HG03196 (cell line): ENCODE measurements at regions not wholly inside any gene's neighbourhood (a gene's known extent, or its start where the extent isn't known, plus 50 kb on each side); places are given as distances from the start of the nearest gene placed in this dataset.
"Not testable (repeated sequence)": the region's sequence is repeated elsewhere in the genome, so short reads cannot be mapped to it uniquely, and the experiment has no call there.

ENCODE experiments used
- ATAC-seq: cut with Tn5 transposase; IDR thresholded peaks from one replicate; pipeline ENCODE4 v1.9.1; 2021; ENCODE audit not compliant: unreplicated experiment

GRCh38 chr2:150114089-150114488 lies 373.4 kb downstream of the RND3 start:
- ATAC-seq = not testable (repeated sequence)

GRCh38 chr2:150110548-150110947 lies 376.9 kb downstream of the RND3 start:
- no peak for ATAC-seq

GRCh38 chr2:150109912-150110311 lies 377.6 kb downstream of the RND3 start:
- no peak for ATAC-seq

- ATAC-seq = no peak
These were observed 378.4 kb downstream of the RND3 start for GRCh38 chr2:150109028-150109427.

GRCh38 chr2:150107816-150108215 lies 379.7 kb downstream of the RND3 start:
- ATAC-seq = no peak

- no peak for ATAC-seq
These were observed 380.3 kb downstream of the RND3 start for GRCh38 chr2:150107170-150107569.

- no peak for ATAC-seq
These were observed 385.5 kb downstream of the RND3 start for GRCh38 chr2:150101947-150102346.

- ATAC-seq = no peak
These were observed 386.6 kb downstream of the RND3 start for GRCh38 chr2:150100834-150101233.

GRCh38 chr2:150100336-150100735 lies 387.1 kb downstream of the RND3 start:
- ATAC-seq = no peak

GRCh38 chr2:150099805-150100204 lies 387.7 kb downstream of the RND3 start:
- ATAC-seq = no peak

GRCh38 chr2:150097901-150098531 lies 389.5 kb downstream of the RND3 start:
- no peak for ATAC-seq

GRCh38 chr2:150097402-150097801 lies 390.1 kb downstream of the RND3 start:
- no peak for ATAC-seq

GRCh38 chr2:150095361-150096095 lies 391.9 kb downstream of the RND3 start:
- ATAC-seq = no peak

- ATAC-seq = no peak
These were observed 395.6 kb downstream of the RND3 start for GRCh38 chr2:150091846-150092245.

- ATAC-seq = no peak
These were observed 397.4 kb downstream of the RND3 start for GRCh38 chr2:150090031-150090430.

- no peak for ATAC-seq
These were observed 398.9 kb downstream of the RND3 start for GRCh38 chr2:150088538-150088937.

- no peak for ATAC-seq
These were observed 402.0 kb downstream of the RND3 start for GRCh38 chr2:150085478-150085877.

GRCh38 chr2:150081775-150082481 lies 405.5 kb downstream of the RND3 start:
- ATAC-seq = no peak

- no peak for ATAC-seq
These were observed 411.2 kb downstream of the RND3 start for GRCh38 chr2:150076281-150076680.

- ATAC-seq = no peak
These were observed 411.6 kb downstream of the RND3 start for GRCh38 chr2:150075831-150076230.

GRCh38 chr2:150066490-150066889 lies 421.0 kb downstream of the RND3 start:
- no peak for ATAC-seq

GRCh38 chr2:150063931-150064548 lies 423.4 kb downstream of the RND3 start:
- ATAC-seq = no peak
